Calu3 (cell line): ENCODE measurements at regions not wholly inside any gene's neighbourhood (a gene's known extent, or its start where the extent isn't known, plus 50 kb on each side); places are given as distances from the start of the nearest gene placed in this dataset.

Experiments
- BruUV-seq: library from RNA; stranded (reverse); fragments of 400-500 nt; replicated peaks from 2 replicates; lab custom pipeline; 2021; lab: Mats Ljungman, UMichigan
- CTCF ChIA-PET: fragments of 300-600 bp; sonication (Branson Sonifier 250); formaldehyde crosslinking; loops from one replicate; lab custom pipeline; 2022; ENCODE audit warnings: antibody characterized with exemption; lab: Charles Lee
- DNase-seq: peaks from one replicate; pipeline ENCODE4 v3.0.0; 2022
- H3K27ac Mint-ChIP-seq: one replicate; pipeline ENCODE4 v1.8.0; 2022; ENCODE audit warnings: mixed read lengths; ENCODE audit not compliant: unreplicated experiment
- H3K27me3 Mint-ChIP-seq: one replicate; pipeline ENCODE4 v1.8.0; 2022; ENCODE audit warnings: mixed read lengths; ENCODE audit not compliant: unreplicated experiment
- H3K36me3 Mint-ChIP-seq: one replicate; pipeline ENCODE4 v1.8.0; 2022; ENCODE audit warnings: mild to moderate bottlenecking, moderate library complexity, mixed read lengths; ENCODE audit not compliant: insufficient read depth, unreplicated experiment
- H3K4me1 Mint-ChIP-seq: one replicate; pipeline ENCODE4 v1.8.0; 2022; ENCODE audit warnings: mild to moderate bottlenecking, low read depth, mixed read lengths; ENCODE audit not compliant: unreplicated experiment
- H3K4me3 Mint-ChIP-seq: one replicate; pipeline ENCODE4 v1.8.0; 2022; ENCODE audit warnings: mild to moderate bottlenecking, low read depth, moderate library complexity, mixed read lengths; ENCODE audit not compliant: unreplicated experiment
- H3K9me3 Mint-ChIP-seq: one replicate; pipeline ENCODE4 v1.8.0; 2022; ENCODE audit warnings: low read depth, mixed read lengths; ENCODE audit not compliant: unreplicated experiment
- intact Hi-C: fragments of 100-400 bp; cut with micrococcal nuclease; formaldehyde crosslinking; loops from one replicate; pipeline ENCODE4 v1.10.0; 2022; ENCODE audit not compliant: unreplicated experiment
- TF ChIP-seq, protein P1 (sequence below): fragments of 200-600 bp; IDR thresholded peaks from one replicate; pipeline ENCODE4 v1.8.0; 2022; ENCODE audit warnings: antibody characterized with exemption; ENCODE audit not compliant: unreplicated experiment

DNA sequence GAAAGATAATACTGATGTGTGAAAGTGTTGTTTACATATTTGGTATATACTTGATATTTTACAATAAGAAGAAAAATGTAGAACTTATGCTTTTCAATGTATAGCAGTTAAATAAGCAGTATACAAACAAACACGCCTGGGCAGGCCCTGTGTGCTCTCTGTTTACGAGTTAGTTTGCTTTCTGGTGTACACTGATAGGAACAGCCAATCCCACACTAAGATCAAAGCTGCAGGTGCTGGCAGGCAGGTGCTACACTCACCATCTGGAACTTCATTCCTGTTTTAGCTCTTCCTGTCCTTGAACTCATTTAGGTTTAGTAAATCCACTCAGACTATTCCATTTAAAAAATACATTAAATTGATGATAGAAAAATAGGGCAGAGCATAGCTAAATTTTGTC is 614.7 kb upstream of the ST8SIA4 start:
- DNase-seq: no peak
- H3K4me3 Mint-ChIP-seq: no peak overlapping the region
- H3K9me3 Mint-ChIP-seq: peaks cover 7% of the 10 kb centered on the region
- H3K27ac Mint-ChIP-seq: no peak overlapping the region
- intact Hi-C loops: no loop called here
- H3K27me3 Mint-ChIP-seq: no peaks in the 10 kb centered on the region
- no peaks in the 10 kb centered on the region for H3K4me1 Mint-ChIP-seq
- CTCF ChIA-PET: interaction anchor here (0.6 kb wide), 1 partner anchor 659 kb away, joined by 3 read pairs; no protein-coding TSS in a partner anchor
- no TSS peak for BruUV-seq
- TF ChIP-seq, protein P1, sequence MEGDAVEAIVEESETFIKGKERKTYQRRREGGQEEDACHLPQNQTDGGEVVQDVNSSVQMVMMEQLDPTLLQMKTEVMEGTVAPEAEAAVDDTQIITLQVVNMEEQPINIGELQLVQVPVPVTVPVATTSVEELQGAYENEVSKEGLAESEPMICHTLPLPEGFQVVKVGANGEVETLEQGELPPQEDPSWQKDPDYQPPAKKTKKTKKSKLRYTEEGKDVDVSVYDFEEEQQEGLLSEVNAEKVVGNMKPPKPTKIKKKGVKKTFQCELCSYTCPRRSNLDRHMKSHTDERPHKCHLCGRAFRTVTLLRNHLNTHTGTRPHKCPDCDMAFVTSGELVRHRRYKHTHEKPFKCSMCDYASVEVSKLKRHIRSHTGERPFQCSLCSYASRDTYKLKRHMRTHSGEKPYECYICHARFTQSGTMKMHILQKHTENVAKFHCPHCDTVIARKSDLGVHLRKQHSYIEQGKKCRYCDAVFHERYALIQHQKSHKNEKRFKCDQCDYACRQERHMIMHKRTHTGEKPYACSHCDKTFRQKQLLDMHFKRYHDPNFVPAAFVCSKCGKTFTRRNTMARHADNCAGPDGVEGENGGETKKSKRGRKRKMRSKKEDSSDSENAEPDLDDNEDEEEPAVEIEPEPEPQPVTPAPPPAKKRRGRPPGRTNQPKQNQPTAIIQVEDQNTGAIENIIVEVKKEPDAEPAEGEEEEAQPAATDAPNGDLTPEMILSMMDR: no peak
- no peaks in the 10 kb centered on the region for H3K36me3 Mint-ChIP-seq

DNA sequence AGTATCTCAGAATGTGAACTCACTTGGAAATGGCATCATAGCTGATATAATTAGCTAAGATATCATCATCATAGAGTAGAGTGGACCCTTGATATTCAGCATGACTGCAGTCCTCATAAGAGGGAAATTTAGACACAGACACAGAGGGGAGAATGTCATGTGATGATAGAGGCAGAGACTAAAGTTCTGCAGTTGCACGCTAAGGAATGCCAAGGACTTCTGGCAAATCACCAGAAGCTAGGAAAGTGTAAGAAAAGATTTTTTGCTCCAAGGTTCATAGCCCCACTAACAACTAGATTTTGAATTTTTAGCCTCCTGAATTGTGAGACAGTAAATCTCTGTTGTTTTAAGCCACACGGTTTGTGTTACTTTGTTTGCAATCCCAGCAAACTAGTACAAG is 612.6 kb upstream of the ST8SIA4 start:
- Mint-ChIP-seq H3K27ac (no peak overlapping the region), H3K9me3 (peaks cover 4% of the 10 kb centered on the region), H3K4me1 (no peaks in the 10 kb centered on the region), H3K36me3 (no peaks in the 10 kb centered on the region), H3K4me3 (no peak overlapping the region), H3K27me3 (no peaks in the 10 kb centered on the region)
- intact Hi-C loops: no loop called here
- no peak for DNase-seq
- BruUV-seq: no TSS peak
- CTCF ChIA-PET: no interaction called here
- TF ChIP-seq, protein P1: no peak

DNA sequence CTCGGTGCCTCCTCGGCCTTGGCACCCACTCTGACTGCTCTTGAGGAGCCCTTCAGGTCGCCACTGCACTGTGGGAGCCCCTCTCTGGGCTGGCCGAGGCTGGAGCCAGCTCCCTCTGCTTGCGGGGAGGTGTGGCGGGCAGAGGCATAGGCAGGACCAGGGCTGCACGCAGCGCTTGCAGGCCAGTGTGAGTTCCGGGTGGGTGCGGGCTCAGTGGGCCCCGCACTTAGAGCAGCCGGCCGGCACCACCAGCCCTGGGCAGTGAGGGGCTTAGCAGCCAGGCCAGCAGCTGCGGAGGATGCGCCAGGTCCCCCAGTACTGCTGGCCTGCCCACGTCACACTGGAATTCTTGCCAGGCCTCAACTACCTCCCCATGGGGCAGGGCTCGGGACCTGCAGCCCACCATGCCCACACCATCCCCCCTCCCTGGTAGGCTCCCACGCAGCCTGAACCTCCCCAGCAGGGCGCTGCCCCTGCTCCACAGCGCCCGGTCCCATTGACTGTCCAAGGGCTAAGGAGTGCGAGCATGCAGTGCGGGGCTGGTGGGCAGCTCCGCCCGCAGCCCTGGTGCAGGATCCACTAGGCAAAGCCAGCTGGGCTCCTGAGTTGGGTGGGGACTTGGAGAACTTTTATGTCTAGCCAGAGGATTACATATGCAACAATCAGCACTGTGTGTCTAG is 602.9 kb upstream of the ST8SIA4 start:
- Mint-ChIP-seq H3K27me3 (no peaks in the 10 kb centered on the region), H3K4me3 (no peak overlapping the region), H3K27ac (no peak overlapping the region), H3K9me3 (peaks cover 18% of the 10 kb centered on the region), H3K36me3 (no peaks in the 10 kb centered on the region), H3K4me1 (no peaks in the 10 kb centered on the region)
- intact Hi-C loops: no loop called here
- TF ChIP-seq, protein P1: no peak
- CTCF ChIA-PET: no interaction called here
- BruUV-seq: no TSS peak
- DNase-seq: no peak

DNA sequence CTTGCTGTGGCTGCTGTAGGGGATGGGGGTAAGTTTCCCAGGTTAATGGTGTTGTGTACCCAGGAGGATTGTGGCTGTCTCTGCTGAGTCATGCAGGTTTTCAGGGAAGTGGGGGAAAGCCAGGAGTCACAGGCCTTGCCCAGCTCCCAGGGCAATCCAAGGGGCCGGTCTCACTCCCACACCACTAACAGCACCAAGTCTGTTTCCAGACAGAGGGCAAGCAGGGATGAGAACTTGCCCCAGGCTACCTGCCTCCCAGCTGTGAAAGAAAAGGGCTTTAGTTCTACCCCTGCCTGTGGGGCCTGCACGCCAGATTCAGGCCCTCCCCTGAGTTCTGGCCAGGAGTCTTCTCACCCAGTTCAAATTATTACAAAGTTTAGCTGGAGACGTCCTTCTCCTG is 579.8 kb upstream of the ST8SIA4 start:
- intact Hi-C loops: no loop called here
- TF ChIP-seq, protein P1: no peak
- H3K9me3 Mint-ChIP-seq: peaks cover 11% of the 10 kb centered on the region
- no peak overlapping the region for H3K4me3 Mint-ChIP-seq
- no peaks in the 10 kb centered on the region for H3K4me1 Mint-ChIP-seq
- no peaks in the 10 kb centered on the region for H3K27me3 Mint-ChIP-seq
- no peak overlapping the region for H3K27ac Mint-ChIP-seq
- no peaks in the 10 kb centered on the region for H3K36me3 Mint-ChIP-seq
- no TSS peak for BruUV-seq
- DNase-seq: no peak
- CTCF ChIA-PET: no interaction called here
